GM21367 (cell line): ENCODE measurements at regions not wholly inside any gene's neighbourhood (a gene's known extent, or its start where the extent isn't known, plus 50 kb on each side); places are given as distances from the start of the nearest gene placed in this dataset.

Experiments used
- ATAC-seq: cut with Tn5 transposase; IDR thresholded peaks from one replicate; pipeline ENCODE4 v1.9.1; 2021; ENCODE audit not compliant: unreplicated experiment

DNA sequence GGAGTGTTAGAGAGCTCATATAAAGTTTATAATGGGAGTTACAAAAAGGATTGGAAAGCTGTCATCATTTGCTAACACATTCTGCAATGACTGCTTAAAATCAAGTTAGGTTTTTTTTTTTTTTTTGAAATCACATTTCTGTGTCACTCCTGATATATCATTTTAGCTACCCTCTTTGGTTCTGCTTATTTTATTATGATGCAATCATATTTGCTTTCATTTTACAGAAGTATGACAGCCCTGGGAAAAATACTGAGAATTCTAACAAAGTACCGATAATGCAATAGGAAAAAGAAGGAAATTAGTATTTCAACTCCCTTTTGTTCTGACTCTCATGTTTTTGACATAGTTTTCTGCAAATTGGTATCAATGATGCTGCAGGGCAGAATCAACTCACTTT lies 71.6 kb upstream of the MDGA2 start:
- ATAC-seq: no peak

DNA sequence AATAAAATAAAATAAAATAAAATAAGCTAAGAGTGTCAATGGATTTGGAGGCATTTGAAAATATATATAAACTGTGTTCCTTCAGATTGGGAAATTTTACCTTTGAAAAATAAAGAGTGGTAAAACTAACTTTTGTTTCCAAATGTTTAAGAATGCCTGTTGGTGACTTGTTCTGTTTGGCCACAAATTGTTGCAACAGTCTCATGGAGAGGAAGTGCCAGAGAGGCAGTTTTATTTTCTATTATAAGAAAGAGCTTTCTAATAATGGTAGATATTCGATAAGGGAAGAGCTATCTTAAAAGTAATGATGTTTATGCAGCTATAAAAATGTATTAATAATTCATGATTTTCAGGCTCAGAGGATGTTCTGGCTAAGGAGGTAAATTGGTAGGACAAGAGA lies 68.8 kb upstream of the MDGA2 start:
- no peak for ATAC-seq

DNA sequence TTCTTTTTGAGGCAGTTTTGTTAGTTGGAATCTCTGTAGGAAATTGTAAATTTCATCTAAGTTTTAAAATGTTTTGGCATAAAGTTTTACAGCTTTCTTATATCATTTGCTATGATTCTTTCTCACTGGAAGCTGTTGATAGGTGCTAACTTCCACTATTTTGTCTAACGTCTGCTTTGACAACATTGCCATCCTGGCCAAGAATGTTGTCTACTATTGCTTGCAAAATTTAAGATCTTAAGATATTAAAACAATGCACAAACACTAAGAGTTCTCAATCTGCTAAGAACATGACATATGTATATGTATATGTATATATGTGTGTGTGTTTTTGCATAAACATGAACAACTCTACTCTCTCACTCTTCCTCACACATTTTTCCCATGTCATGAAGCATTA lies 64.1 kb upstream of the MDGA2 start:
- ATAC-seq: no peak

DNA sequence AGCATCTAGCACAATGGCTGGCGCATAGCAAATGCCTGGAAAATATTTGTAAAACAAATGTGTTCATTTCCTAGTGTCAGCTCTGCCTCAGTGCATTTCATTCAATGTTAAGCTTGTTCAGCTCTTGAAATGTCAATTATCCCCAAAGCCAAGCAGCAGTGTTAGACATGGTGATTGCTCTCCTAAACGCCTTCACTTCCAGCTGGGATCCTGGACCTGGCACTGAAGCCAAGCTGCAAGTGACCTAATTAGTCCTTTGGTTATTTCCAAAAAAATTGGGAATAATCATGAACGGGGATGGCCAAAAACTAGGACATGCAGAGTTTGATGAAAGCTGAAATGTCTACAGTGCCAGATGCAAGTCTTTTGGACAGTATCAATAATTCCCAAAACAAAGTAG lies 54.9 kb upstream of the MDGA2 start:
- no peak for ATAC-seq
